ENCODE measurements at regions not wholly inside any gene's neighbourhood (a gene's known extent, or its start where the extent isn't known, plus 50 kb on each side); places are given as distances from the start of the nearest gene placed in this dataset.

DNA sequence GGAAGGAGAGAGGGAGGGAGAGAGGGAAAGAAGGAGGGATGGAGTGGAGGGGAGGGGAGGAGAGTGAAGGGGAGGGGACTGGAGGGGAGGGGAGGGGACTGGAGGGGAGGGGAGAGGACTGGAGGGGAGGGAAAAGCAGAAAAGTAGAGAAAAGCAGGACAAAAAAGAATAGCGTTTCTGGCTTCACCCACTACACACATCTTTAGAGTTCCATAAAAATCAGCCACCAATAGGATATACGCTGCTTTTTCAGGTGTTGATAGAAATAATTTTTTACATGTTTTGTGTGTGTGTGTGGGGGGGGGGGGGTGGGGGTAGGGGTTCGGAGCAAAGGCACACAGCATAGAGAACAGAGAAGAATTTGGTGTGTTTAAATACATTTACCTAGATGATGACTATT, 1259.1 kb downstream of the EPHA7 start:
- no peaks in the 10 kb centered on the region for H3K27me3 Mint-ChIP-seq
- CTCF ChIA-PET: no interaction called here
- H3K4me3 Mint-ChIP-seq: no peak overlapping the region
- POLR2A ChIA-PET: no interaction called here
- intact Hi-C loops (cut with micrococcal nuclease): no loop called here
- no peaks in the 10 kb centered on the region for H3K36me3 Mint-ChIP-seq (ENCODE audit: low read depth)
- DNase-seq: no peak
- TF ChIP-seq, protein P1, sequence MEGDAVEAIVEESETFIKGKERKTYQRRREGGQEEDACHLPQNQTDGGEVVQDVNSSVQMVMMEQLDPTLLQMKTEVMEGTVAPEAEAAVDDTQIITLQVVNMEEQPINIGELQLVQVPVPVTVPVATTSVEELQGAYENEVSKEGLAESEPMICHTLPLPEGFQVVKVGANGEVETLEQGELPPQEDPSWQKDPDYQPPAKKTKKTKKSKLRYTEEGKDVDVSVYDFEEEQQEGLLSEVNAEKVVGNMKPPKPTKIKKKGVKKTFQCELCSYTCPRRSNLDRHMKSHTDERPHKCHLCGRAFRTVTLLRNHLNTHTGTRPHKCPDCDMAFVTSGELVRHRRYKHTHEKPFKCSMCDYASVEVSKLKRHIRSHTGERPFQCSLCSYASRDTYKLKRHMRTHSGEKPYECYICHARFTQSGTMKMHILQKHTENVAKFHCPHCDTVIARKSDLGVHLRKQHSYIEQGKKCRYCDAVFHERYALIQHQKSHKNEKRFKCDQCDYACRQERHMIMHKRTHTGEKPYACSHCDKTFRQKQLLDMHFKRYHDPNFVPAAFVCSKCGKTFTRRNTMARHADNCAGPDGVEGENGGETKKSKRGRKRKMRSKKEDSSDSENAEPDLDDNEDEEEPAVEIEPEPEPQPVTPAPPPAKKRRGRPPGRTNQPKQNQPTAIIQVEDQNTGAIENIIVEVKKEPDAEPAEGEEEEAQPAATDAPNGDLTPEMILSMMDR (IDR thresholded peaks at IDR 0.05): no peak
- H3K4me1 Mint-ChIP-seq: no peaks in the 10 kb centered on the region
- no peak for ATAC-seq (ENCODE audit: low read depth)
- H3K27ac Mint-ChIP-seq: no peak overlapping the region
- H3K9me3 Mint-ChIP-seq: peaks cover 6% of the 10 kb centered on the region

DNA sequence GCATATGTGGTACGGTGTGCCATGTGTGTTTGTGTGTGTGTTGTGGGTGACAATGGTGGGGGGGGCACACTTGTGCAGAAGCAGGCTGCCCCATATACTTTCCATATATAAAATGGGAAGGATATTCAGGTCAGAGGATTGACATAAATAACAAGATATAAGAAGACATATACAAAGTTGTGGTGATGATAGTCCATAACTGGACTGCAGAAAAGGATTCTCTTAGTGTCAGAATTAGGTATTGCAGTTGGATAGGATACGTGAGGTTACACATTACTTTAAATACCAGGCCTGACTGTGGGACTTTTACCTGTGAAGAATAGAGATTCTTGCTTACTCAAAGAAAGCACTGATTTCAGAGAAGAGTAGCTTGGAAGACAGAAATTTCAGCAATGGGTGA, 1260.3 kb downstream of the EPHA7 start:
- ATAC-seq (ENCODE audit: low read depth) (no peak), DNase-seq (no peak)
- no peak overlapping the region for H3K4me3 Mint-ChIP-seq
- H3K36me3 Mint-ChIP-seq (ENCODE audit: low read depth): no peaks in the 10 kb centered on the region
- ChIA-PET CTCF (no interaction called here), POLR2A (no interaction called here)
- intact Hi-C loops (cut with micrococcal nuclease): no loop called here
- H3K27me3 Mint-ChIP-seq: no peaks in the 10 kb centered on the region
- TF ChIP-seq, protein P1 (IDR thresholded peaks at IDR 0.05): no peak
- no peak overlapping the region for H3K27ac Mint-ChIP-seq
- no peaks in the 10 kb centered on the region for H3K4me1 Mint-ChIP-seq
- peaks cover 6% of the 10 kb centered on the region for H3K9me3 Mint-ChIP-seq

DNA sequence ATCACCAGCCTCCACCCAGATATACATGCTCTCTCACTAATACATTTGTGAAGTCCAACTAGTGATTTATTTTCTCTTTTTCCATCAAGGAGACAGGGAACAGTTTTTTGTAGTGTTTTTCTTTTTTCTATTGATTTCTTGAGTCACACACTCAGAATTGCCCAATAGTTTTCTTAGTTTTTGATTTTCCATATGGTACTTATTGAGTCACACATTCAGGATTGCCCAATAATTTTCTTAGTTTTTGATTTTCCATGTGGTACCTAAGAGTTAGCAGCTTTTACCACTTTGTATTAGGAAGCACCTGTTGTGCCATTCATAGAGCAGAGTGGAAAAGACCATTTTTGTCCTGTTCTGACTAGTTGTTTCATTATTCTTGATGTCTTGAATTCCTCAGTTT, 1268.8 kb downstream of the EPHA7 start:
- ChIA-PET CTCF (no interaction called here), POLR2A (no interaction called here)
- H3K4me3 Mint-ChIP-seq: no peak overlapping the region
- no peaks in the 10 kb centered on the region for H3K27me3 Mint-ChIP-seq
- DNase-seq (no peak), ATAC-seq (ENCODE audit: low read depth) (no peak)
- no peaks in the 10 kb centered on the region for H3K36me3 Mint-ChIP-seq (ENCODE audit: low read depth)
- intact Hi-C loops (cut with micrococcal nuclease): no loop called here
- no peaks in the 10 kb centered on the region for H3K4me1 Mint-ChIP-seq
- no peak overlapping the region for H3K27ac Mint-ChIP-seq
- TF ChIP-seq, protein P1 (IDR thresholded peaks at IDR 0.05): no peak
- peaks cover 9% of the 10 kb centered on the region for H3K9me3 Mint-ChIP-seq

DNA sequence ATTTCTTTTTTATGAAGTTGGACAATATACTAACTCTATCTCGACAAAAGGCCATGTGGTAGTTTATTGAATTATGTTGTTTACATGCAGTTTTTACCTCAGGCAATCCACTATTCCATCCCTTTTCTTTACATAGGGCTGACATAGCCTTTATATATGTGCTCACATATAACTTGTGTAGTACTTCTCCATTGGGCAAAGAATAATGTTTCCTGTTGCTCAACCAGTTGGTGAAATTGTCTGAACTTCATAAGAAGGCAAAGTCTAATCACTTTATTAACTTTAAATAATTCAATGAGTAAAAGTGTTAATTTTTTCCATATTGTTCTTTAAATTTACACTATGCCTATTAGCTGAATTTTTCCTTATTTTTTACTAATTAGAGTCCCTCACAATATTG, 1272.1 kb downstream of the EPHA7 start:
- CTCF ChIA-PET: no interaction called here
- no peaks in the 10 kb centered on the region for H3K36me3 Mint-ChIP-seq (ENCODE audit: low read depth)
- TF ChIP-seq, protein P1 (IDR thresholded peaks at IDR 0.05): no peak
- H3K27ac Mint-ChIP-seq: no peak overlapping the region
- H3K9me3 Mint-ChIP-seq: peaks cover 11% of the 10 kb centered on the region
- H3K4me3 Mint-ChIP-seq: no peak overlapping the region
- no peaks in the 10 kb centered on the region for H3K4me1 Mint-ChIP-seq
- DNase-seq: no peak
- H3K27me3 Mint-ChIP-seq: no peaks in the 10 kb centered on the region
- POLR2A ChIA-PET: no interaction called here
- no peak for ATAC-seq (ENCODE audit: low read depth)
- intact Hi-C loops (cut with micrococcal nuclease): no loop called here

DNA sequence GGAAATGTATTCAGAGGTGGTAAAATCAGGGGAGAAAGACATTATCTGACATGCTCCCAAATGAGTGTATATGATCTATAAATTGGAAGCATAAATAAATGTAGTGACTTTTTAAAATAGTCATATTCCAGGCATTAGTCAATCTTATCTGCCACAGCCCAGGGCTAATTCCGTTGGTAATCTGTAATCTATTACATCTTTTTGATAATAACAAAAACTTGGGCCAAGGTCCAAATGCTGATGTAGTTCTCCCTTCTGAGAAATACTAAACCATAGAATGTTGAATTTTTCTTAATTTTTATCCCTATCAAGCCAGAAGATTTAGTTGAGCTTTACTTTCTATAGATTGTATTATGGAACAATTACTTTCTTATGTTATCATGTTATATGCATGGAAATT, 1279.8 kb downstream of the EPHA7 start:
- H3K4me1 Mint-ChIP-seq: no peaks in the 10 kb centered on the region
- peaks cover 2% of the 10 kb centered on the region for H3K9me3 Mint-ChIP-seq
- DNase-seq (no peak), ATAC-seq (ENCODE audit: low read depth) (no peak)
- no peak overlapping the region for H3K27ac Mint-ChIP-seq
- no peaks in the 10 kb centered on the region for H3K27me3 Mint-ChIP-seq
- TF ChIP-seq, protein P1 (IDR thresholded peaks at IDR 0.05): no peak
- no peak overlapping the region for H3K4me3 Mint-ChIP-seq
- intact Hi-C loops (cut with micrococcal nuclease): no loop called here
- H3K36me3 Mint-ChIP-seq (ENCODE audit: low read depth): no peaks in the 10 kb centered on the region
- POLR2A ChIA-PET: no interaction called here
- CTCF ChIA-PET: no interaction called here

Measured in activated B cell treated with CpG ODN at 0.5 μM for 24 hours (primary cell).